ENCODE measurements at regions not wholly inside any gene's neighbourhood (a gene's known extent, or its start where the extent isn't known, plus 50 kb on each side); places are given as distances from the start of the nearest gene placed in this dataset.

- Histone ChIP-seq H3K4me1 (peaks cover 0 to 25% (median 15%) of the 10 kb centered on the region in 10 experiments; a peak in 17 of 20 replicates), H3K27ac (no peak overlapping the region), H3K4me2 (peak overlapping the region in 2 of 11 experiments; percentile 16 to 28; a peak in 2 of 22 replicates), H3K36me3 (no peaks in the 10 kb centered on the region), H3K9me3 (replicated peaks in 1 of 11) (no peaks in the 10 kb centered on the region), H3K4me3 (no peak overlapping the region), H3K9ac (no peak overlapping the region), H4K20me1 (no peaks in the 10 kb centered on the region), H3K27me3 (no peaks in the 10 kb centered on the region)
- TF ChIP-seq Cebpa-rat (IDR thresholded peaks at IDR 0.05) = no peak
Observed at GRCh38 chr13:97855570-97856303, 97.7 kb upstream of the IPO5 start.

- no peak overlapping the region for H3K27ac ChIP-seq
- no peaks in the 10 kb centered on the region for H3K27me3 ChIP-seq
- no peak overlapping the region for H3K9ac ChIP-seq
- H4K20me1 ChIP-seq = no peaks in the 10 kb centered on the region
- TF ChIP-seq Cebpa-rat (IDR thresholded peaks at IDR 0.05) = no peak
- peaks cover 0 to 25% (median 15%) of the 10 kb centered on the region in 10 experiments; a peak in 17 of 20 replicates for H3K4me1 ChIP-seq
- no peaks in the 10 kb centered on the region for H3K36me3 ChIP-seq
- H3K9me3 ChIP-seq (replicated peaks in 1 of 11) = no peaks in the 10 kb centered on the region
- no peak overlapping the region for H3K4me2 ChIP-seq
- H3K4me3 ChIP-seq = no peak overlapping the region
Observed at GRCh38 chr13:97856304-97856675, 97.2 kb upstream of the IPO5 start.

DNA sequence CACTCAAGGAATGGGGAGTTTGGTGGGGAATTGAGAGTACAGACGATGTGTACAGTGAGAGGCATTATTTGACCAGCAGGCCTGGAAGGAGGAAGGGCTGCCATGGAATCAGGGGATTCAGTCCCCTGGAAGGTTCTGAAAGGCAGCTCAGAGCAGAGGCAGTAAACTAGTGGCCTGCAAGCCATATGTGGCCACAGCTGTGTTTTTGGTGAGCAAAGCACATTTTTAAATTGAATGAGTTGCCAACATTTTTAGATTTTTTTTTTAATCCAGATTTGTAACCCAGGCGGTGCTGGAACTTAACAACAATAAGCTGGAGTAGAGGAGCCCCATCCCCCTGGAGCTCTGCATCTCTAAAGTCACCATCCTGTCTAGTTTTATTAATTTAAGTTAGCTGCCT lies 95.3 kb upstream of the IPO5 start:
- TF ChIP-seq Cebpa-rat (IDR thresholded peaks at IDR 0.05) = no peak
- Histone ChIP-seq H3K36me3 (no peaks in the 10 kb centered on the region), H3K9me3 (replicated peaks in 1 of 11) (peaks cover 5 to 15% (median 9%) of the 10 kb centered on the region in 11 experiments), H3K4me2 (no peak overlapping the region), H3K9ac (no peak overlapping the region), H3K27me3 (no peaks in the 10 kb centered on the region), H4K20me1 (no peaks in the 10 kb centered on the region), H3K4me1 (peaks cover 0 to 22% (median 15%) of the 10 kb centered on the region in 10 experiments; a peak in 17 of 20 replicates), H3K4me3 (no peak overlapping the region), H3K27ac (no peak overlapping the region)

DNA sequence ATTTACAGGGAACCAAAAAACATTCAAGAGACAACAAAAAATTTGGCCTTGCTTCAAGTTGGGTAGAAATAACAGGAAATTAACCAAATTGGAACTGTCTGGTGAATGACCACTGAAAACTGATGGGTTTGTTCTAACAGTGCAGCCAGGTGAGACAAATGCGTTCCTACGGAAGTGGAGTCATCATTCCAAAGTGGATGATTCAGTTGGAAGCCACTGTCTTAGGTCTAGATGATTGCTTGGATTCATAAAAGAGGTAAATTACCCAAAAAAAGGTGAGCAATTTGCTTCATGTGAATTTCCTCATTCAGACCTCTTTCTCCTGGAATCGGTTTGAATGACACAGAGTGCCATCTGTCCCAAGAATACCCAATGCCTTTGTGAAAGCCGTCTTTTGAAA lies 87.1 kb upstream of the IPO5 start:
- Histone ChIP-seq H3K4me1 (no peaks in the 10 kb centered on the region), H3K27ac (no peak overlapping the region), H3K4me2 (no peak overlapping the region), H4K20me1 (no peaks in the 10 kb centered on the region), H3K4me3 (no peak overlapping the region), H3K36me3 (no peaks in the 10 kb centered on the region), H3K9me3 (replicated peaks in 1 of 11) (peaks cover 36 to 51% (median 39%) of the 10 kb centered on the region in 11 experiments), H3K27me3 (no peaks in the 10 kb centered on the region), H3K9ac (no peak overlapping the region)
- TF ChIP-seq Cebpa-rat (IDR thresholded peaks at IDR 0.05) = no peak

DNA sequence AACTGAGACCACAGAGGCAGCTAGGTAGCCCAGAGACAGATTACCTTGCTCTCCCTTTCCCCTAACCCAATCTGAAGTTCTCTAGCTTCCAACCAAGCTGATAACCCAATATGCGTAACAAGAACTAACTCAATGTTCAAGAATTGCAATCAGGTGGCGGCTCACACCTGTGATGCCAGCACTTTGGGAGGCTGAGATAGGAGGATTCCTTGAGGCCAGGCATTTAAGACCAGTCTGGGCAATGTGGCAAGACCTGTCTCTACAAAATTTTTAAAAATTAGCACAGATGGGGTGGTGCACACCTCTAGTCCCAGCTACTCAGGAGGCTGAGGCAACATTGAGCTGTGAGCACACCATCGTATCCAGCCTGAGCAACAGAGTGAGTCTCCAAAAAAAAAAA lies 86.7 kb upstream of the IPO5 start:
- no peaks in the 10 kb centered on the region for H4K20me1 ChIP-seq
- H3K9me3 ChIP-seq (replicated peaks in 1 of 11) = peaks cover 36 to 50% (median 39%) of the 10 kb centered on the region in 11 experiments
- H3K27me3 ChIP-seq = no peaks in the 10 kb centered on the region
- H3K4me1 ChIP-seq = no peaks in the 10 kb centered on the region
- no peaks in the 10 kb centered on the region for H3K36me3 ChIP-seq
- no peak overlapping the region for H3K27ac ChIP-seq
- no peak for TF ChIP-seq Cebpa-rat (IDR thresholded peaks at IDR 0.05)
- H3K4me3 ChIP-seq = no peak overlapping the region
- no peak overlapping the region for H3K9ac ChIP-seq
- no peak overlapping the region for H3K4me2 ChIP-seq

DNA sequence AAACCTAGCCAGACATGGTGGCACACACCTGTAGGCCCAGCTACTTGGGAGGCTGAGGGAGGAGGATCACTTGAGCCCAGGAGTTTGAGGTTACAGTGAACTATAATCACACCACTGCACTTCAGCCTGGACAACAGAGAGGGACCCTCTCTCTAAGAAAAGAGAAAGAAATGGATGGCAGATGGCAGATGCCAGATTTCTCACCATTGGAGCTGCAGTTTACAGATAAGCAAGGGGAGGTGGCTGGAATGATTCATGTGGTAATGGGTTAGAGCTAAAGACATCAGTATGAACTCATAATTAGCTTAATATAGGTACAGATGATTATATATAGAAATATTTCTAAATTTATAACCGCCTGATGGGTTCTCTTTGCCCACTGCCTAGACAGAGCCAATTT lies 80.1 kb upstream of the IPO5 start:
- H3K4me1 ChIP-seq = no peaks in the 10 kb centered on the region
- H3K9ac ChIP-seq = no peak overlapping the region
- H3K27ac ChIP-seq = no peak overlapping the region
- no peak for TF ChIP-seq Cebpa-rat (IDR thresholded peaks at IDR 0.05)
- H3K4me2 ChIP-seq = no peak overlapping the region
- no peak overlapping the region for H3K4me3 ChIP-seq
- no peaks in the 10 kb centered on the region for H4K20me1 ChIP-seq
- H3K27me3 ChIP-seq = no peaks in the 10 kb centered on the region
- H3K9me3 ChIP-seq (replicated peaks in 1 of 11) = peaks cover 0 to 3% (median 0%) of the 10 kb centered on the region in 11 experiments; a peak in 2 of 22 replicates
- no peaks in the 10 kb centered on the region for H3K36me3 ChIP-seq

- H3K36me3 ChIP-seq = no peaks in the 10 kb centered on the region
- TF ChIP-seq Cebpa-rat (IDR thresholded peaks at IDR 0.05) = no peak
- no peaks in the 10 kb centered on the region for H4K20me1 ChIP-seq
- H3K4me3 ChIP-seq = no peak overlapping the region
- no peaks in the 10 kb centered on the region; a peak in 1 of 22 replicates for H3K9me3 ChIP-seq (replicated peaks in 1 of 11)
- H3K27me3 ChIP-seq = no peaks in the 10 kb centered on the region
- H3K4me2 ChIP-seq = no peak overlapping the region
- no peaks in the 10 kb centered on the region for H3K4me1 ChIP-seq
- H3K9ac ChIP-seq = no peak overlapping the region
- H3K27ac ChIP-seq = no peak overlapping the region
Observed at GRCh38 chr13:97875218-97875617, 78.3 kb upstream of the IPO5 start.

GRCh38 chr13:97875911-97876310 lies 77.6 kb upstream of the IPO5 start:
- Histone ChIP-seq H4K20me1 (no peaks in the 10 kb centered on the region), H3K9ac (no peak overlapping the region), H3K4me3 (no peak overlapping the region), H3K9me3 (replicated peaks in 1 of 11) (no peaks in the 10 kb centered on the region; a peak in 1 of 22 replicates), H3K4me1 (no peaks in the 10 kb centered on the region), H3K27ac (no peak overlapping the region), H3K36me3 (no peaks in the 10 kb centered on the region), H3K27me3 (no peaks in the 10 kb centered on the region), H3K4me2 (no peak overlapping the region)
- TF ChIP-seq Cebpa-rat (IDR thresholded peaks at IDR 0.05) = no peak

DNA sequence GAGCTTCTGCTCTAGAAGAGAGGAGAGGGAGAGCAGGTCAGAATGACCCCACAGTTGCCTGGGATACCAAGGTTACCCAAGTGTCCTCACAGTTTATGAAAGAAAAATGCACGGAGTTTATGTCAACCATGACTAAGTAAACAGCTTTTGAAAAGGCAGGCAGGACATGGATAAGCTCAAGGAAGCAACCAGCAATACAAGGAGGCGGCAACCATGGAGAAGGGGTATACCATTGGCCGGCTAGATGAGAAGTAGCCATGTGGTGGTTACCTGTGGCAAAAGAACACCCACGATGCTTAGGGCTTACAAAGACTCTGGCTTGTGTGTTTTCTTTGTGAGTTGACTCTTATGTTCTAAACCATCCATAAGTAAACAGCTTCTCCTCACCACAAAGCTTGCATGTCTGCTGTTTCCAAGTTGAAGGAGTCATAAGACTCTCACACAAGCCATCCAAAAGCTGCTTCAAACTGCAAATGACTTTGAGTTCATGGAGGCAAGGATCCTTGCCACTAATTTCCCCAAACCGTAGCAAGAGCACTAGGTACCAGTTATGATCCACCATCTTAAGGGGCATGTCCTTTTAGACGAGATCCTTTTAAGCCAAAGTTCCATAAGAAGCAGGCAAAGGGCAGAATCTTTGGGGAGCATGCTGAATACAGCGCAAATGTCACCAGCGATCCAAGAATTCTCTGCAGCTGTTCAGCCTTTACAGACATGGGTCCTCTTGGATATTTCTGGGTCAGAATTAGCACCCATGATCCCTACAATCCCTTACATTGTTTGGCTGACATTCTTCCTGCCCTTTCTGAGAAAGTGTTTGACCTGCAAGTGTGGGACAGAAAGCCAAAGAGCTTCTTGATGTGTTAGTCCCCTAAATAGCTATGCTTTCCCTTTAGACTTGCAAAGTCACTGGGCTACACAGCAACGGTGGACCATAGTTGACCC lies 74.8 kb upstream of the IPO5 start:
- Histone ChIP-seq H3K4me2 (no peak overlapping the region), H3K27ac (no peak overlapping the region), H3K9ac (no peak overlapping the region)

More for the DNA sequence above, 74.8 kb upstream of the IPO5 start:
- TF ChIP-seq Cebpa-rat (IDR thresholded peaks at IDR 0.05) = no peak
- Histone ChIP-seq H3K9me3 (replicated peaks in 1 of 11) (no peaks in the 10 kb centered on the region), H4K20me1 (no peaks in the 10 kb centered on the region), H3K36me3 (no peaks in the 10 kb centered on the region), H3K4me3 (no peak overlapping the region), H3K4me1 (no peaks in the 10 kb centered on the region), H3K27me3 (no peaks in the 10 kb centered on the region)

Measured in BLaER1 treated with 17β-estradiol and CSF1 and Interleukin-3, amounts not matched to agents 10 nM and 100 nM (cell line).